ENCODE measurements at regions not wholly inside any gene's neighbourhood (a gene's known extent, or its start where the extent isn't known, plus 50 kb on each side); places are given as distances from the start of the nearest gene placed in this dataset.

- TF ChIP-seq ZNF24 (IDR thresholded peaks at IDR 0.05) (no peak), RB1 (IDR thresholded peaks at IDR 0.05; ENCODE audit: low read depth) (no peak), RERE (CRISPR knock-in tag; IDR thresholded peaks at IDR 0.05; ENCODE audit: borderline replicate concordance) (no peak)
These were observed 857.6 kb downstream of the TLE1 start (continued) for GRCh38 chr9:80831751-80832150.

DNA sequence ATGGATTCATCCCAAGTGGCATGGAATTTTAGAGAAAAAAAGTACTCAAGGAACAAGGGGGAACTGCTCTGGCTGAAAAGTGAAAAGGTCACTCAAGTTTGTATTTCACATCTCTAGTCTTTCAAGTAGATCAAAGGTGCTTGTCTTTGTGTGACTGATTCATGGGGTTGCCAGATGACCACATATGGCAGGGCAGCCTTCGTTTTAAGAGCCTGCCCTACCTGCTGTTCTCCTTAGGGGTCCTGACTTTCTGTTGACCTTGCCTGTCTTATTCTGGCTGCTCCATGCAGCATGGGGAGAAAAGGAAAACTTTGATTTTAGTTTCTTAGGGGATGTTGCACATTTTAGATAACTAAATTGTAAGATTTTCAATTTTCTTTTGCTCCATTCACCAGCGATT is 877.7 kb downstream of the TLE1 start:
- DNase-seq (ENCODE audit: extremely low read depth in 1 of 4, low spot score in 3 of 4) (no peak), ATAC-seq (no peak), FAIRE-seq (no peak)
- H3K79me2 ChIP-seq (ENCODE audit: control insufficient read depth, insufficient read depth, low read length): no peaks in the 10 kb centered on the region
- H3K9ac ChIP-seq (ENCODE audit: insufficient read depth in 1 of 2, low read depth in 2 of 2, low read length in 2 of 2): no peak overlapping the region
- no peak overlapping the region for H3K4me2 ChIP-seq (ENCODE audit: insufficient read depth, low read length)
- H4K20me1 ChIP-seq (replicated peaks; ENCODE audit: control insufficient read depth, insufficient read depth, low read length): no peaks in the 10 kb centered on the region
- no peaks in the 10 kb centered on the region for H3K9me1 ChIP-seq (ENCODE audit: control insufficient read depth, insufficient read depth, low read length)
- intact Hi-C loops (cut with micrococcal nuclease) (no loop called here), in situ Hi-C loops (cut with MboI) (no loop called here)
- H3K27me3 ChIP-seq (ENCODE audit: control insufficient read depth in 2 of 2, insufficient read depth in 2 of 2, low read length in 2 of 2): no peaks in the 10 kb centered on the region
- ChIA-PET POLR2A (no interaction called here), CTCF (ENCODE audit: low intra/inter-chr PET ratio) (no interaction called here)
- WGBS (ENCODE audit: insufficient coverage, low coverage, missing lambda C conversion rate): 0% methylated on average over 2 of the region's 2 CpGs
- H3K4me3 ChIP-seq: no peak overlapping the region
- no peak overlapping the region for H3K27ac ChIP-seq (ENCODE audit: extremely low read depth, low read depth, low read length)
- no peak for TF ChIP-seq CGGBP1 (CRISPR knock-in tag; IDR thresholded peaks at IDR 0.05)
- no peak for TF ChIP-seq ATF6 (CRISPR knock-in tag; IDR thresholded peaks at IDR 0.05)
- no peak for TF ChIP-seq CBFA2T3 (IDR thresholded peaks at IDR 0.05)
- TF ChIP-seq RHOXF2B (CRISPR knock-in tag; conservative IDR thresholded peaks at IDR 0.05): no peak
- TF ChIP-seq, protein P1, sequence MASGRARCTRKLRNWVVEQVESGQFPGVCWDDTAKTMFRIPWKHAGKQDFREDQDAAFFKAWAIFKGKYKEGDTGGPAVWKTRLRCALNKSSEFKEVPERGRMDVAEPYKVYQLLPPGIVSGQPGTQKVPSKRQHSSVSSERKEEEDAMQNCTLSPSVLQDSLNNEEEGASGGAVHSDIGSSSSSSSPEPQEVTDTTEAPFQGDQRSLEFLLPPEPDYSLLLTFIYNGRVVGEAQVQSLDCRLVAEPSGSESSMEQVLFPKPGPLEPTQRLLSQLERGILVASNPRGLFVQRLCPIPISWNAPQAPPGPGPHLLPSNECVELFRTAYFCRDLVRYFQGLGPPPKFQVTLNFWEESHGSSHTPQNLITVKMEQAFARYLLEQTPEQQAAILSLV (tag; IDR thresholded peaks at IDR 0.05): no peak
- TF ChIP-seq CEBPG (CRISPR knock-in tag; IDR thresholded peaks at IDR 0.05): no peak
- no peak for TF ChIP-seq CEBPG (tag; conservative IDR thresholded peaks at IDR 0.05 in 1 of 2, IDR thresholded peaks at IDR 0.05 in 1 of 2)
- no peak for TF ChIP-seq GATA2 (CRISPR knock-in tag; IDR thresholded peaks at IDR 0.05)
- no peak for TF ChIP-seq KLF13 (tag; IDR thresholded peaks at IDR 0.05; ENCODE audit: borderline replicate concordance, low read depth)
- TF ChIP-seq XRCC3 (IDR thresholded peaks at IDR 0.05): no peak
- TF ChIP-seq BCOR (IDR thresholded peaks at IDR 0.05): no peak
- TF ChIP-seq BACH1 (tag; IDR thresholded peaks at IDR 0.05): no peak
- no peak for TF ChIP-seq ZNF551 (CRISPR knock-in tag; IDR thresholded peaks at IDR 0.05)
- no peaks in the 10 kb centered on the region for H3K36me3 ChIP-seq (ENCODE audit: control insufficient read depth, insufficient read depth, low read length)
- no peaks in the 10 kb centered on the region for H3K9me3 ChIP-seq (replicated peaks; ENCODE audit: control insufficient read depth, insufficient read depth, low read depth, low read length)
- H3K4me1 ChIP-seq (replicated peaks in 1 of 2; ENCODE audit: control insufficient read depth in 2 of 2, insufficient read depth in 2 of 2, low read length in 2 of 2): no peaks in the 10 kb centered on the region
- H2AFZ ChIP-seq (ENCODE audit: low read depth, low read length): no peak overlapping the region
- BruUV-seq (replicated peaks): no TSS peak
